PFSK-1 (cell line): ENCODE measurements at regions not wholly inside any gene's neighbourhood (a gene's known extent, or its start where the extent isn't known, plus 50 kb on each side); places are given as distances from the start of the nearest gene placed in this dataset.

Experiments
- FOXP2 ChIP-seq: optimal IDR thresholded peaks from 2 replicates; pipeline ENCODE3; 2011; ENCODE audit warnings: borderline replicate concordance, control low read depth, inconsistent platforms; ENCODE audit not compliant: insufficient read depth; ENCODE audit errors: extremely low read length, extremely low read depth
- POLR2AphosphoS5 ChIP-seq: IDR thresholded peaks from 2 replicates; pipeline ENCODE4 v1.6.1; 2012; ENCODE audit warnings: low read depth, mild to moderate bottlenecking, control low read depth, low read length, moderate library complexity
- SIN3A ChIP-seq: IDR thresholded peaks from 2 replicates; pipeline ENCODE4 v1.6.1; 2012; ENCODE audit warnings: mild to moderate bottlenecking, low read length, moderate library complexity, borderline replicate concordance; ENCODE audit not compliant: insufficient read depth
- TAF1 ChIP-seq: IDR thresholded peaks from 2 replicates; pipeline ENCODE4 v1.6.1; 2012; ENCODE audit warnings: low read length, control low read depth, borderline replicate concordance; ENCODE audit not compliant: insufficient read depth
- TF ChIP-seq, protein P1 (sequence below), 2 experiments: IDR thresholded peaks; 2 replicates each; pipeline versions ENCODE4 v1.6.1 to v1.8.0; 2011 to 2012; ENCODE audit warnings: low read depth in 2 of 2, low read length in 2 of 2, control low read depth in 1 of 2, inconsistent platforms in 1 of 2, mild to moderate bottlenecking in 1 of 2, moderate library complexity in 1 of 2; ENCODE audit not compliant: insufficient read depth in 1 of 2

DNA sequence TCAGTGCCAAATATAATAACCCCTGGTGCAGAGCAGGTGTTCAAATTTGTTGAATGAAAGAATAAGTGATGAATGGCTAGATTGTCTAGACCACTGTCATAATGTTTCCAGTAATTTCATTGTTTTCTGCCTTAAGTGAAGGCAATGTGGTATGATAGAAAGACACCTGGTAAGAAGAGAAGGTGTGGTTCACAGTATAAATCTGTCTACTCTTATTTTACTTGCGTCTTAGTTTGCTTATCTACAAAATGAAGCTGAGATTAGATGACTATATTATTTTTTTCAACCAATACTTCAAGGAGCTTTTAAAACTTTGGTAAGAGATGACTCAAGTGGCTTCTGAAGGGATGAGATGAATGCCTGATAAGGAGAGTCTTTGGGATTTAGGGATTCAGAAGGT, 788.4 kb downstream of the EPHA4 start:
- TF ChIP-seq POLR2AphosphoS5 (no peak), FOXP2 (no peak), TAF1 (no peak), SIN3A (no peak)
- TF ChIP-seq, protein P1, sequence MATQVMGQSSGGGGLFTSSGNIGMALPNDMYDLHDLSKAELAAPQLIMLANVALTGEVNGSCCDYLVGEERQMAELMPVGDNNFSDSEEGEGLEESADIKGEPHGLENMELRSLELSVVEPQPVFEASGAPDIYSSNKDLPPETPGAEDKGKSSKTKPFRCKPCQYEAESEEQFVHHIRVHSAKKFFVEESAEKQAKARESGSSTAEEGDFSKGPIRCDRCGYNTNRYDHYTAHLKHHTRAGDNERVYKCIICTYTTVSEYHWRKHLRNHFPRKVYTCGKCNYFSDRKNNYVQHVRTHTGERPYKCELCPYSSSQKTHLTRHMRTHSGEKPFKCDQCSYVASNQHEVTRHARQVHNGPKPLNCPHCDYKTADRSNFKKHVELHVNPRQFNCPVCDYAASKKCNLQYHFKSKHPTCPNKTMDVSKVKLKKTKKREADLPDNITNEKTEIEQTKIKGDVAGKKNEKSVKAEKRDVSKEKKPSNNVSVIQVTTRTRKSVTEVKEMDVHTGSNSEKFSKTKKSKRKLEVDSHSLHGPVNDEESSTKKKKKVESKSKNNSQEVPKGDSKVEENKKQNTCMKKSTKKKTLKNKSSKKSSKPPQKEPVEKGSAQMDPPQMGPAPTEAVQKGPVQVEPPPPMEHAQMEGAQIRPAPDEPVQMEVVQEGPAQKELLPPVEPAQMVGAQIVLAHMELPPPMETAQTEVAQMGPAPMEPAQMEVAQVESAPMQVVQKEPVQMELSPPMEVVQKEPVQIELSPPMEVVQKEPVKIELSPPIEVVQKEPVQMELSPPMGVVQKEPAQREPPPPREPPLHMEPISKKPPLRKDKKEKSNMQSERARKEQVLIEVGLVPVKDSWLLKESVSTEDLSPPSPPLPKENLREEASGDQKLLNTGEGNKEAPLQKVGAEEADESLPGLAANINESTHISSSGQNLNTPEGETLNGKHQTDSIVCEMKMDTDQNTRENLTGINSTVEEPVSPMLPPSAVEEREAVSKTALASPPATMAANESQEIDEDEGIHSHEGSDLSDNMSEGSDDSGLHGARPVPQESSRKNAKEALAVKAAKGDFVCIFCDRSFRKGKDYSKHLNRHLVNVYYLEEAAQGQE (IDR thresholded peaks at IDR 0.05; ENCODE audit: insufficient read depth in 1 of 2, low read depth in 2 of 2, low read length in 2 of 2) = no peak

DNA sequence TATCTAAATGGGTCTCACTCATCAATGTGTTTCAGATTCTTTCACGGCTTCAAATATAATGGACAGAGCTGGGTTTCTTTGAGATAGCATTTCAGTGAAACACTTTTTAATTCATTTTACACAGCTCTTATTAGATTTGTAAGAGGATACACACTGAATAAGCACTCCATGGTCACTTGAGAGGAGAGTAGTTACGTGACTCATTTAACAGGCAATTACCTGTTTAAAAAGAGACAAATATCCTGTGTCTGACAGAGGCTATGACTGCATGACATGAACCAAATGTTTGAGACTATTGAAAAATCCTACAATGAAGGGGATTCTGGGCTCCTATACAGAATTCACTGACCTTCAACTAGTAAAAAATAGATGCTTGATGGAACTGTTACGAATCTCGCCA, 786.9 kb downstream of the EPHA4 start:
- no peak for TF ChIP-seq FOXP2
- TF ChIP-seq SIN3A = no peak
- TF ChIP-seq POLR2AphosphoS5 = no peak
- TF ChIP-seq, protein P1 (IDR thresholded peaks at IDR 0.05; ENCODE audit: insufficient read depth in 1 of 2, low read depth in 2 of 2, low read length in 2 of 2) = no peak
- TF ChIP-seq TAF1 = no peak

DNA sequence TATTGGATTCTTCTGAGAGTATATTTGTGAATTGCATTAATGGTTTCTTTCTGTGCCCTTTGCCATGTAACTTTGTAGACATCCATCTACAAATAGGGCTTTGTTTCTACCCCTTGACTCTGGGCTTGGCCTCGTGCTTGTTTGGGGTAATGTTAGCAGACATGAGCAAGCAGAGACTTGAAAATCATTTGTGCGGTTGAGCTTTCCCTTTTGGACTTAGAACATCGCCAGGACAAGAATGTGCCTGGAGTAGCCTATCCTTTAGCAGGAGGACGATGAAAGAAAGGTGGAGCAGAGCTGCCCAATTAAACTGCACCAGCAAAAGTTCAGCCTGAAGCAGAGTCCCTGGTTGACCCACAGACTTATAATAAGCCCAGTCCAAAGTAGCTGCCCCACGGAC, 785.9 kb downstream of the EPHA4 start:
- TF ChIP-seq, protein P1 (IDR thresholded peaks at IDR 0.05; ENCODE audit: insufficient read depth in 1 of 2, low read depth in 2 of 2, low read length in 2 of 2) = no peak
- TF ChIP-seq POLR2AphosphoS5 = no peak

DNA sequence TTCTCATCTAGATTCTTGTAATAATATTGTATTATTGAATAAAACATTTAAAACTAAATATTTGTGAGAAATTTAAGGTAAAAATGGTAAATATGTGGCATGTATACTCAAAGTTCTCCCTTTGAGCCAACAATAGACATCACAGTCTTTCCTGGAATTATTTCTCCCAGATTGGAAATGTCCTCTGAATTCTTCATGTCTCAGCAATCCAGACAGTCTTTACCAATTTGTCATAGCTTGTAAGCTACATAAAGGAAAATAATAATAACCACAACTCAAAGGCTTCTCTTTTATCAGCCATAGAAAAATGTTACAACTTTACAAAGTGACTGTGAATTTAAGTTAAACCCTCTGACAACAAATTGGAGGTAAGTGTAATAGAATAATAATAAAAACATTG, 784.9 kb downstream of the EPHA4 start:
- TF ChIP-seq, protein P1 (IDR thresholded peaks at IDR 0.05; ENCODE audit: insufficient read depth in 1 of 2, low read depth in 2 of 2, low read length in 2 of 2) = no peak
- TF ChIP-seq SIN3A (no peak), POLR2AphosphoS5 (no peak), FOXP2 (no peak), TAF1 (no peak)

DNA sequence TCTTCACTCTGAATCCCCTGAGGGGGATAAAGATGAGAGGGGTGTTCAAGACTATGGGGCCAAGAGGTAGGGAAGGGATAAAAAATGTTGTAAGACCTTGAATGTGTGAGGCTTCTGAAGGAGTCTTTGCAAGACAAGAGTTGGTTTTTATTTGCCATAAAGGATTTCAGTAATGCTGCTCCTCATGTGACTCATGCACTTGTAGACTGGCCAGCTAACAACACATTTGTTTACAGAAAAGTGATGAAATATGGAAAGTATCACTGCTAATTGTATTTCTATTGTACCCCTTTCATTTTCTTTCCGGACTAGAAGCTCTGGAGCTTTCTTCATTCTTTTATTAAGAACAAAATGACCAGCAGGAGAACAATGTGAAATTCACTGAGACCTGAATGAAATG, 782.1 kb downstream of the EPHA4 start:
- TF ChIP-seq SIN3A (no peak), TAF1 (no peak), FOXP2 (no peak), POLR2AphosphoS5 (no peak)
- TF ChIP-seq, protein P1 (IDR thresholded peaks at IDR 0.05; ENCODE audit: insufficient read depth in 1 of 2, low read depth in 2 of 2, low read length in 2 of 2) = no peak
